NOMO-1 (cell line): ENCODE measurements at regions not wholly inside any gene's neighbourhood (a gene's known extent, or its start where the extent isn't known, plus 50 kb on each side); places are given as distances from the start of the nearest gene placed in this dataset.
"Not testable (repeated sequence)": the region's sequence is repeated elsewhere in the genome, so short reads cannot be mapped to it uniquely, and the experiment has no call there.

Source experiments
- DNase-seq, 2 experiments: peaks; one replicate each; lab custom pipeline; 2025; ENCODE audit not compliant: unreplicated experiment in 2 of 2; lab: John Stamatoyannopoulos, UW

- DNase-seq, result no peak
Observed at GRCh38 chr2:67318563-67318962, 78.6 kb upstream of the ETAA1 start.

- DNase-seq, result no peak
Observed at GRCh38 chr2:67318993-67319481, 78.1 kb upstream of the ETAA1 start.

DNA sequence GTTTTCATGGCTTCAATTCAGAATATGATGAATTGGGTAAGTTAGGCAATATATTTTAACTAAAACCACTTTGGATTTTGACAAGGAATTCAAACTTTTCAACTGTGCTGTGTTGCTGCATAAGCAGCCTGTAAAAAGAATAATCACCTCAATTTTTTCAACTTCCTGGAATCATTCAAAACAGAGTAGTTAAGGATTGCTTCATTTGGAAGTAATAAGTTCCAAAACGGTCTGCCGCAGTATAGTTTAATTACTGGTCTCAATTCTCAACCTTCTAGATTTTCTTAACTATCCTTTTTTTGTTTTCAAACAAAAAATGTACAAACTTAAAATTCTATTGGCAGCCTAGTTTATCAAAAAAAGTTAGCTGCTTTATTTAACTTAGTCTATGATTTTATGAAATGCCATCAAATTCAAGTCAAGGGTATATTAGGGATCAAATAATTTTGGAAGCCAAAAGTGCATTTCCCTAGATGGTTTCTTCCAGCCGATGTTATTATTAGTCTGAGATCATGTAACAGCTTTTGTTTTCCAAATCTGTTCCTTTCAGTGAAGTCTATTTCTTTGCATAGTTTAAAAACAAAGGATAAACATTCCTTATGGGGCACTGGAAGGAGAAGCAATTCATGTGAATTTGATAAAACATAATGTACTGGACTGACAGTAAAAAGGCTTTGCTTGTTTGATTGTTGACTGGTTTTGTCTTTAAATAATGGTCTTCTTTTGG lies 76.1 kb upstream of the ETAA1 start:
- no peak for DNase-seq

GRCh38 chr2:67321588-67321903 lies 75.6 kb upstream of the ETAA1 start:
- DNase-seq, result no peak

DNA sequence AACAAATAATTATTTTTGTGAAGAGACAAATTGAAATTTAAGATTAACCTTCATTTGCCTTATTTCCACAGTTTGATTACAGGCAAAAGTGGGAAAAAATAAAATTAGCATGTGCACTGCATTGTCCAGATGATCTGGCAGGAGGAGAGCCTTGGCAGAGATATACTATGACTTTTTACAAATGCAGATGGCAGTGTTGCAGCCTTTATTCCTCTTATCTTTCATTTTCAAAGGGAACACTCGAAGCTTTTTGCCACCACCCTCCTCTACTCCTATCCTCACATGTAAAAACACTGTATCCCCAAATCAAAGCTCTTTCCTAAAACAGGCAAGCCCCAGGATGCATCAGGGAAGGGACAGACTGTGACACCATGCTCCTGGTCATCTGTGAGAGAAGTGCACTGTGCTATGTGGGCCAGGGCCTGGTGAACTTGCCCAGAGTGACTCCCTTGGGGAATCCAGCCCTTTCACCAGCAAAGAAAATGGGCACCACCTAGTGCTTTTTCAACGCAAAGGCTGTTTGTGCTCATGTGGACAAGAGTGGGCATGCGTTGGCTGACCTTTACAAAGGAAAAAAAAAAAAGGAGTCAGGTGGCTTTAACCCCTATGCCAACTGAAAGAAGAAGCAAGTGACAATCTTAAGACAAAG lies 74.7 kb upstream of the ETAA1 start:
- DNase-seq, result no peak

DNA sequence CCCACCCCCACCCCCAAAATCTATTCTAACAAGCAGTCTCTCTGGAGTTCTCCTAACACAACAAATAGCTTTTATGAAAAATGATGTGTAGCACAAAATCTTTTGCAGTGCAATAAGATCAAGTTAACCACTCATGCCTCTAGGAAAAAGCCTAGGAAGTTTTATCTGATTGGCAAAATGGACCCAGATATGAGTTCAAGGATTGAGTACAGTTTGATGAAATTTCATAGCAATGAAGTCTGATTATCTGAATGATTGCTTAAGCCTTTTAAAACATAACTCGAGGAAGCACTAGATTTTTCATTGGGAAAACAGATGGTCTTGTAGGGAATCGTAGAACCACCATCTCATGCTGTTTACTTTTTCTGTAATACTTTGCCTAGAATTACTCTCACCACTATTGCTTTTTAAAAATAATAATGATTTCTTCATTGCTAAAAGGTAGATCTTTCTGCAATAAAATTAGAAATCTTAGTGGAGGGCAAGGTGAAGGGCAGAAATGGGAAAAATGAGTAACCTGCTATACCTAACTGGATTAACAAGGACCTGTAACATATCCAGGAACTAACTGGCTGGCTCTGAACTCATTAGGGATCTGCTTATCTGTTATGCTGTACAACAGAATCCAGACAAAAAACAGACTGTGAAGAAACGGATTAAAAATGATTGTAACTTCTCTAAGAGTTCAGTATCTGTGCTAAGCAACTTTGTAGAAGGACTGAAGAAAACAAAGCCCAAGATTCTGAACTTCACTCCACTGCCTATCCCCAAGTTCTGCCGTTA lies 73.7 kb upstream of the ETAA1 start:
- no peak for DNase-seq

- DNase-seq, result no peak
Observed at GRCh38 chr2:67329513-67329912, 67.6 kb upstream of the ETAA1 start.

DNA sequence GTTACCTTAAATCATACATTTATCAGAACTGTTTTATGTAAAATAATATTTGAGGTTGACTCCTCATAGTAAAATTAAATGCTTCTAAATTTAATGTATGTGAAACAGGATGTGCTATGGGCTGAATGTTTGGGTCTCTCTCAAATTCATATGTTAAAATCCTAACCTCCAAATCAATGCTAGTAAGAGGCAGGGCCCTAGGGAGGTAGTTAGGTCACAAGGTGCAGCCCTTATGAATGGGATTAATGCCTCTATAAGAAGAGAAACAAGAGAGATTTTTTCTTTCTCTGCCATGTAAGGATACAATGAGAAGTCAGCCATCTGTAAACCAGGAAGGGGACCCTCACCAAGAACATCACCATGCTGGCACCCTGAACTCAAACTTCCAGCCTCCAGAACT lies 67.2 kb upstream of the ETAA1 start:
- no peak for DNase-seq

- not testable (repeated sequence) for DNase-seq
Observed at GRCh38 chr2:67331419-67332086, 65.6 kb upstream of the ETAA1 start.

GRCh38 chr2:67337903-67338302 lies 59.2 kb upstream of the ETAA1 start:
- no peak for DNase-seq

DNA sequence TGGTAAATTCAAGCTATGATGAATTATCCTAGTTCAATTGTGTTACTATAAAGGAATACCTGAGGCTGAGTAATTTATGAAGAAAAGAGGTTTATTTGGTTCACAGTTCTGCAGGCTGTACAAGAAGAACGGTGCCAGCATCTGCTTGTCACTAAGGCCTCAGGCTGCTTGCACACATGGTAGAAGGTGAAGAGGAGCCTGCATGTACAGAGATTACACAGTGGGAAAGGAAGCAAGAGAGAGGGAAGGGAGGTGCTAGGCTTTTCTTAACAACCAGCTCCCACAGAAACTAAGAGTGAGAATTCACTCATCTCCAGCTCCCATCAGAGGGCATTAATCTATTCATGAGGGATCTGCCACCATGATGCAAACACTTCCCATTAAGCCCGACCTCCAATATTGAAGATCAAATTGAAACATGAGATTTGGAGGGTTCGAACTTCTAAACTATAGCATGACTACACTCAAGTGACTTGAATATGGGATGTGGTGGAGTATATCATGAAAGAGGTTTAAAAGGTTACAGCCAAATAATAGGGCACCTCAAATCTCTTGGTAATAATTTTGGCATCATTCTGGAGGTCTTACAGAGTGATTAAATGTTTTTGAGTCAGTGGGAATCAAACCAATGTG lies 58.4 kb upstream of the ETAA1 start:
- no peak for DNase-seq

- no peak for DNase-seq
Observed at GRCh38 chr2:67339234-67339885, 57.8 kb upstream of the ETAA1 start.

GRCh38 chr2:67340133-67341011 lies 56.8 kb upstream of the ETAA1 start:
- DNase-seq, result no peak

DNA sequence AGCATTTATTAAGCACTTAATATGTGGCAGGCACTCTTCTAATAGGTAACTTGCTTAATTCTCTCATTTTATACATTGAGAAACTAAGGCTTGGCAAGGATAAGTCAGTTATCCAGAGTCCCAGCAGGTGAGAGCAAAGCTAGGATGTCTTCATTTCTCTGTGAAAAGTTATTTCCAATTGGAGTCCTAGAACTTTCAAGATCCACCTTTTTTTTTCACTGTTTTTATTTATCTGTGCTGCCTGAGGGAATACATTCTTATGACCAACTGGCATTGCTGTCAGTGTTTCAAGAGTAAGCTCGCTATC lies 56.2 kb upstream of the ETAA1 start:
- DNase-seq, result no peak

- no peak for DNase-seq
Observed at GRCh38 chr2:67341336-67341735, 55.8 kb upstream of the ETAA1 start.

- DNase-seq, result no peak
Observed at GRCh38 chr2:67342394-67342793, 54.7 kb upstream of the ETAA1 start.

DNA sequence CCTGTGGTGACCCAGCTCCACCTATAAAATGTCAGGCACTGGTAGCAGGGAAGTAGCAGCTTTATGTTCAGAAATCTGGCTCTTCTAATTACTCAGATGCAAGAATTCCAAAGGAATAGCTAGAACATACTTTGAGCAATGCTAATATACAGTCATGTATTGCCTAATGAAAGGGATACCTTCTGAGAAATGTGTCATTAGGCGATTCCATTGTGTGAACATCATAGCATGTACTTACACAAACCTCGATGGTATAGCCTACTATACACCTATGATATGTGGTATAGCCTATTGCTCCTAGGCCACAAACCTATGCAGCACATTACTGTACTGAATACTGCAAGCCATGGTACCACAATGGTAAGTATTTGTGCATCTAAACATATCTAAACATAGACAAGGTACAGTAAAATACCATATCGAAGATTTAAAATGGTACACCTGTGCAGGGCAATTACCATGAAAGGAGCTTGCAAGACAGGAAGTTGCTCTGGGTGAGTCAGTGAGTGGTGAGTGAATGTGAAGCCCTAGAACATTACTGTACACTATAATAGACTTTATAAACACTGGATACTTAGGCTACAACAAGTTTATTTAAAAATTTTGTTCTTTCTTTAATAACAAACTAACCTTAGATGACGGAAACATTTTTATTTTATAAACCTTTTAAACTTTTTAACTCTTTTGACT lies 50.3 kb upstream of the ETAA1 start:
- DNase-seq, result no peak
